ENCODE measurements at regions not wholly inside any gene's neighbourhood (a gene's known extent, or its start where the extent isn't known, plus 50 kb on each side); places are given as distances from the start of the nearest gene placed in this dataset.
A peak's percentile ranks its signal among the peaks of the same experiment; 100 is the strongest.

GRCh38 chr11:25520459-25520858, 811.5 kb upstream of the ANO3 start:
- DNase-seq, result no peak
- Histone ChIP-seq H3K4me1 (no peaks in the 10 kb centered on the region), H3K27me3 (no peaks in the 10 kb centered on the region), H3K4me3 (no peak overlapping the region), H3K27ac (no peak overlapping the region), H3K9me3 (no peaks in the 10 kb centered on the region), H3K36me3 (no peaks in the 10 kb centered on the region)
- no peak for TF ChIP-seq POLR2A (IDR thresholded peaks at IDR 0.05)
- TF ChIP-seq, protein P1, sequence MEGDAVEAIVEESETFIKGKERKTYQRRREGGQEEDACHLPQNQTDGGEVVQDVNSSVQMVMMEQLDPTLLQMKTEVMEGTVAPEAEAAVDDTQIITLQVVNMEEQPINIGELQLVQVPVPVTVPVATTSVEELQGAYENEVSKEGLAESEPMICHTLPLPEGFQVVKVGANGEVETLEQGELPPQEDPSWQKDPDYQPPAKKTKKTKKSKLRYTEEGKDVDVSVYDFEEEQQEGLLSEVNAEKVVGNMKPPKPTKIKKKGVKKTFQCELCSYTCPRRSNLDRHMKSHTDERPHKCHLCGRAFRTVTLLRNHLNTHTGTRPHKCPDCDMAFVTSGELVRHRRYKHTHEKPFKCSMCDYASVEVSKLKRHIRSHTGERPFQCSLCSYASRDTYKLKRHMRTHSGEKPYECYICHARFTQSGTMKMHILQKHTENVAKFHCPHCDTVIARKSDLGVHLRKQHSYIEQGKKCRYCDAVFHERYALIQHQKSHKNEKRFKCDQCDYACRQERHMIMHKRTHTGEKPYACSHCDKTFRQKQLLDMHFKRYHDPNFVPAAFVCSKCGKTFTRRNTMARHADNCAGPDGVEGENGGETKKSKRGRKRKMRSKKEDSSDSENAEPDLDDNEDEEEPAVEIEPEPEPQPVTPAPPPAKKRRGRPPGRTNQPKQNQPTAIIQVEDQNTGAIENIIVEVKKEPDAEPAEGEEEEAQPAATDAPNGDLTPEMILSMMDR (IDR thresholded peaks at IDR 0.05), result no peak
- intact Hi-C loops (cut with DNase I; ENCODE audit: low total_unique reads), result no loop called here

- Histone ChIP-seq H3K36me3 (no peaks in the 10 kb centered on the region), H3K9me3 (no peaks in the 10 kb centered on the region), H3K4me1 (no peaks in the 10 kb centered on the region), H3K4me3 (no peak overlapping the region), H3K27ac (no peak overlapping the region), H3K27me3 (no peaks in the 10 kb centered on the region)
- no peak for DNase-seq
- TF ChIP-seq, protein P1 (IDR thresholded peaks at IDR 0.05), result no peak
- TF ChIP-seq POLR2A (IDR thresholded peaks at IDR 0.05), result no peak
- intact Hi-C loops (cut with DNase I; ENCODE audit: low total_unique reads), result no loop called here
Observed at GRCh38 chr11:25527841-25528240, 804.1 kb upstream of the ANO3 start.

- no peaks in the 10 kb centered on the region for H3K4me1 ChIP-seq
- H3K9me3 ChIP-seq, result no peaks in the 10 kb centered on the region
- no peaks in the 10 kb centered on the region for H3K27me3 ChIP-seq
- H3K27ac ChIP-seq, result no peak overlapping the region
- no peak for DNase-seq
- H3K36me3 ChIP-seq, result no peaks in the 10 kb centered on the region
- no peak overlapping the region for H3K4me3 ChIP-seq
- intact Hi-C loops (cut with DNase I; ENCODE audit: low total_unique reads), result no loop called here
- TF ChIP-seq POLR2A (IDR thresholded peaks at IDR 0.05), result no peak
- TF ChIP-seq, protein P1 (IDR thresholded peaks at IDR 0.05), result no peak
Observed at GRCh38 chr11:25529572-25529971, 802.4 kb upstream of the ANO3 start.

DNA sequence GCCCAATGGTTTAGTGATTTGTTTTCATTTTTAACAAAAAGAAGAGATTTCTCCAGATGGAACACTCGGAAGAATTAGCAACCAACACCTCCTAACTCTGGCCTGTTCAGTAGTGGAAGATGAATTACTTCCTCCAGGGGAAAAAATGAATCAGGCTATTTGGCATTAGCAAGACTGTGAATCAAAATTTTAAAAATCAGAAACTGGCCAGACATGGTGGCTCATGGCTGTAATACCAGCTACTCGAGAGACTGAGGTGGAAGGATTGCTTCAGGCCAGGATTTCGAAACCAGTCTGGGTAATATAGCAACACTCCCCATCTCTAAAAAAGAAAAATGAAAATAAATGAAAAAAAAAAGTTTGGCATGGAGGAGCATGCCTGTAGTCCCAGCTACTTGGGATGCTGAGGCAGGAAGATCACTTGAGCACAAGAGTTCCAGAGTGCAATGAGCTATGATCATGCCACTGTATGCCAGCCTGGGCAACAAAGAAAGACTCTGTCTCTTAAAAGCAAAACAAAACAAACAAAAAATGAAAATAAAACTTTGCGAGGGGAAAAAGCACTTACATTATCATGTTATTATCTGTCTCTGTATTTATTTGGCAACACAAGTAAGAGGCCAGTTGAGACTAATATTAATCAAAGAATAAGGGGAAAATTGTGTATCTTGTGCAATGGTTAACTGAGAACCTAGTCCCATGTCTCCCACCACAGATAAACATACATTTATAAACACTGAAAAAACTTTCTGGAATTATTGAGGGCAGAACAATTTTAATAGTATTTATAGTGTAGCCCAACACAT, 796.3 kb upstream of the ANO3 start:
- Histone ChIP-seq H3K36me3 (no peaks in the 10 kb centered on the region), H3K4me3 (no peak overlapping the region), H3K9me3 (no peaks in the 10 kb centered on the region), H3K27me3 (no peaks in the 10 kb centered on the region), H3K27ac (no peak overlapping the region), H3K4me1 (no peaks in the 10 kb centered on the region)
- peak; percentile 14 to 20 for DNase-seq
- TF ChIP-seq, protein P1 (IDR thresholded peaks at IDR 0.05), result no peak
- TF ChIP-seq POLR2A (IDR thresholded peaks at IDR 0.05), result no peak
- intact Hi-C loops (cut with DNase I; ENCODE audit: low total_unique reads), result no loop called here

DNA sequence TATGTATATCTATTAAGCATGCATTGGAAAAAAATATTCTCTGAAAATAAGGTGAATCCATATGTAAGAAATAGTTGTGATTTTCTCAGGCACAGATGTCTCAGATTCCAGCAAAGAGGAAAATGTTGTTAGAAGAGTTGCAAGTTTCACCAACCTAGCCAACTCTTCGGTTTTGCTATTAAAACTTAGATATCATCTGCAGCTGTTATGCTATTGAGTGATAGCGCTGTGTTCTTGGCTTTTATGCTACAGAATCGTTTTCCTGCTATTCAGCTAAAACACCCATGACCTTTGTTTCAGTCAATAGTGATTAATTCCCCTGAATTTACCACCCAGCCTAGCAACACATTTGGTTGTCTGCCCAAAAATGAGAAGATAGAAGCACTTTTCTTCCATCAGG, 795.6 kb upstream of the ANO3 start:
- intact Hi-C loops (cut with DNase I; ENCODE audit: low total_unique reads), result no loop called here
- no peaks in the 10 kb centered on the region for H3K4me1 ChIP-seq
- no peak for TF ChIP-seq POLR2A (IDR thresholded peaks at IDR 0.05)
- TF ChIP-seq, protein P1 (IDR thresholded peaks at IDR 0.05), result no peak
- H3K36me3 ChIP-seq, result no peaks in the 10 kb centered on the region
- no peak overlapping the region for H3K4me3 ChIP-seq
- DNase-seq, result no peak
- no peaks in the 10 kb centered on the region for H3K27me3 ChIP-seq
- H3K9me3 ChIP-seq, result no peaks in the 10 kb centered on the region
- no peak overlapping the region for H3K27ac ChIP-seq
